ENCODE measurements at regions not wholly inside any gene's neighbourhood (a gene's known extent, or its start where the extent isn't known, plus 50 kb on each side); places are given as distances from the start of the nearest gene placed in this dataset.

GRCh38 chr3:180340395-180340794, 261.6 kb upstream of the TTC14 start:
- in situ Hi-C loops (cut with MboI) = no loop called here
- Histone ChIP-seq H3F3A (ENCODE audit: insufficient read depth) (no peaks in the 10 kb centered on the region), H4K20me1 (ENCODE audit: insufficient read depth) (no peaks in the 10 kb centered on the region), H3K4me1 (ENCODE audit: insufficient read depth) (no peaks in the 10 kb centered on the region), H3K4me3 (no peak overlapping the region), H3K79me2 (ENCODE audit: insufficient read depth) (no peaks in the 10 kb centered on the region), H3K27me3 (replicated peaks; ENCODE audit: insufficient read depth) (no peaks in the 10 kb centered on the region), H3K4me2 (ENCODE audit: unreplicated experiment) (no peak overlapping the region), H2AFZ (no peak overlapping the region), H3K9me3 (ENCODE audit: low read depth) (no peaks in the 10 kb centered on the region), H3K9ac (no peak overlapping the region), H3K36me3 (ENCODE audit: low read depth) (no peaks in the 10 kb centered on the region), H3K9me2 (ENCODE audit: insufficient read depth) (no peaks in the 10 kb centered on the region), H3K27ac (no peak overlapping the region)
- TF ChIP-seq EZH2 (IDR thresholded peaks at IDR 0.05; ENCODE audit: insufficient read depth, poor library complexity, severe bottlenecking) = no peak
- TF ChIP-seq EZH2phosphoT487 (IDR thresholded peaks at IDR 0.05; ENCODE audit: insufficient read depth, low read depth) = no peak
- 58 to 77% methylated on average over 2 of the region's 2 CpGs for WGBS, 2 experiments (ENCODE audit: low coverage in 1 of 2, low lambda C conversion rate in 2 of 2, missing lambda C conversion rate in 2 of 2)
- DNase-seq = no peak

DNA sequence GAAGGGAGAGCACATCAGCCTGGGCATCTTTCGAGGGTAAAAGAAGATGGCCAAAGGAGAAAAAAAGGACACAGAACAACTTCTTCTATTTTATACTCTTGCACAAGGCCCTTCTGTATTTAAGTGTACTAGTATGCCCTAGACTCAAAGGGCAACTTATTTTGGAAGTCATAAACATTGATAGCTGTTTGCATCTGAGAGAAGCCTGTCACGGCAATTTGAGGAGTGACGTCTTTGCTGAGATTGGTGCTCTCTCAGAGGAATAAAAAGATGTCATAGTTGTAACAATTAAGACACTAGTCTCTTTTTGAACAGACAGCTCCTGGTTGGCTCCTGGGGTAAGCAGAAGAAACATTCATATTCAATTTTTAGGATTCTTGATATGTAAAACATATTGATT, 260.4 kb upstream of the TTC14 start:
- Histone ChIP-seq H3K36me3 (ENCODE audit: low read depth) (no peaks in the 10 kb centered on the region), H3K9me3 (ENCODE audit: low read depth) (no peaks in the 10 kb centered on the region), H3F3A (ENCODE audit: insufficient read depth) (no peaks in the 10 kb centered on the region), H3K27me3 (replicated peaks; ENCODE audit: insufficient read depth) (no peaks in the 10 kb centered on the region), H3K79me2 (ENCODE audit: insufficient read depth) (no peaks in the 10 kb centered on the region), H3K4me2 (ENCODE audit: unreplicated experiment) (no peak overlapping the region), H3K9me2 (ENCODE audit: insufficient read depth) (no peaks in the 10 kb centered on the region), H2AFZ (no peak overlapping the region), H3K27ac (no peak overlapping the region), H3K9ac (no peak overlapping the region), H3K4me3 (no peak overlapping the region), H3K4me1 (ENCODE audit: insufficient read depth) (no peaks in the 10 kb centered on the region), H4K20me1 (ENCODE audit: insufficient read depth) (no peaks in the 10 kb centered on the region)
- TF ChIP-seq EZH2phosphoT487 (IDR thresholded peaks at IDR 0.05; ENCODE audit: insufficient read depth, low read depth) = no peak
- TF ChIP-seq EZH2 (IDR thresholded peaks at IDR 0.05; ENCODE audit: insufficient read depth, poor library complexity, severe bottlenecking) = no peak
- 40 to 54% methylated on average over 3 of the region's 3 CpGs for WGBS, 2 experiments (ENCODE audit: low coverage in 1 of 2, low lambda C conversion rate in 2 of 2, missing lambda C conversion rate in 2 of 2)
- in situ Hi-C loops (cut with MboI) = no loop called here
- no peak for DNase-seq

DNA sequence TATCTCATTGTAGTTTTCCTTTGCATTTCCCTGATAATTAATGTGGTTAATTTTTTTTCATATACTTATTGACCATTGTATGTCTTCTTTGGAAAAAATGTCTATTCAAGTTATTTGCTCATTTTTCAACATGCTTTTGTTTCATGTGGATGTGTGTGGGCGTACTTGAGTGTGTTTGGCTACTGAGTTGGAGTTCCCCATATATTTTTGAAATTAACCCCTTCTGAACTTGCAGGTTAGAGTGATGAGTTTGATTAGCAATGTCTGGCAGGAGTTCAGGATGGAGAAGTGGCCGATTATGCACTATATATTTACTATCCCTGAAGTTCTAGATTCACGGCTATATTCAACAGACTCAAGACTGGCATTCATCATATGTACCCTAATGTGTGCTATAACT, 250.4 kb upstream of the TTC14 start:
- H2AFZ ChIP-seq = no peak overlapping the region
- 46 to 50% methylated on average over 3 of the region's 3 CpGs for WGBS, 2 experiments (ENCODE audit: low coverage in 1 of 2, low lambda C conversion rate in 2 of 2, missing lambda C conversion rate in 2 of 2)
- no peak overlapping the region for H3K9ac ChIP-seq
- no peaks in the 10 kb centered on the region for H3K9me3 ChIP-seq (ENCODE audit: low read depth)
- no peak overlapping the region for H3K4me3 ChIP-seq
- H3K36me3 ChIP-seq (ENCODE audit: low read depth) = no peaks in the 10 kb centered on the region
- H3K27me3 ChIP-seq (replicated peaks; ENCODE audit: insufficient read depth) = no peaks in the 10 kb centered on the region
- H3K4me2 ChIP-seq (ENCODE audit: unreplicated experiment) = no peak overlapping the region
- H3K79me2 ChIP-seq (ENCODE audit: insufficient read depth) = no peaks in the 10 kb centered on the region
- no peaks in the 10 kb centered on the region for H3K4me1 ChIP-seq (ENCODE audit: insufficient read depth)
- in situ Hi-C loops (cut with MboI) = no loop called here
- H4K20me1 ChIP-seq (ENCODE audit: insufficient read depth) = no peaks in the 10 kb centered on the region
- H3K27ac ChIP-seq = no peak overlapping the region
- TF ChIP-seq EZH2 (IDR thresholded peaks at IDR 0.05; ENCODE audit: insufficient read depth, poor library complexity, severe bottlenecking) (no peak), EZH2phosphoT487 (IDR thresholded peaks at IDR 0.05; ENCODE audit: insufficient read depth, low read depth) (no peak)
- H3F3A ChIP-seq (ENCODE audit: insufficient read depth) = no peaks in the 10 kb centered on the region
- H3K9me2 ChIP-seq (ENCODE audit: insufficient read depth) = no peaks in the 10 kb centered on the region
- DNase-seq = no peak

GRCh38 chr3:180352261-180352660, 249.7 kb upstream of the TTC14 start:
- Histone ChIP-seq H3K4me2 (ENCODE audit: unreplicated experiment) (no peak overlapping the region), H3K27me3 (replicated peaks; ENCODE audit: insufficient read depth) (no peaks in the 10 kb centered on the region), H3K4me1 (ENCODE audit: insufficient read depth) (no peaks in the 10 kb centered on the region), H2AFZ (no peak overlapping the region), H3K79me2 (ENCODE audit: insufficient read depth) (no peaks in the 10 kb centered on the region), H3K9me3 (ENCODE audit: low read depth) (no peaks in the 10 kb centered on the region), H3K27ac (no peak overlapping the region), H3K36me3 (ENCODE audit: low read depth) (no peaks in the 10 kb centered on the region), H4K20me1 (ENCODE audit: insufficient read depth) (no peaks in the 10 kb centered on the region), H3K9me2 (ENCODE audit: insufficient read depth) (no peaks in the 10 kb centered on the region), H3K9ac (no peak overlapping the region), H3F3A (ENCODE audit: insufficient read depth) (no peaks in the 10 kb centered on the region), H3K4me3 (no peak overlapping the region)
- 23 to 35% methylated on average over 1 of the region's 1 CpG for WGBS, 2 experiments (ENCODE audit: low coverage in 1 of 2, low lambda C conversion rate in 2 of 2, missing lambda C conversion rate in 2 of 2)
- TF ChIP-seq EZH2 (IDR thresholded peaks at IDR 0.05; ENCODE audit: insufficient read depth, poor library complexity, severe bottlenecking) (no peak), EZH2phosphoT487 (IDR thresholded peaks at IDR 0.05; ENCODE audit: insufficient read depth, low read depth) (no peak)
- DNase-seq = no peak
- in situ Hi-C loops (cut with MboI) = no loop called here

DNA sequence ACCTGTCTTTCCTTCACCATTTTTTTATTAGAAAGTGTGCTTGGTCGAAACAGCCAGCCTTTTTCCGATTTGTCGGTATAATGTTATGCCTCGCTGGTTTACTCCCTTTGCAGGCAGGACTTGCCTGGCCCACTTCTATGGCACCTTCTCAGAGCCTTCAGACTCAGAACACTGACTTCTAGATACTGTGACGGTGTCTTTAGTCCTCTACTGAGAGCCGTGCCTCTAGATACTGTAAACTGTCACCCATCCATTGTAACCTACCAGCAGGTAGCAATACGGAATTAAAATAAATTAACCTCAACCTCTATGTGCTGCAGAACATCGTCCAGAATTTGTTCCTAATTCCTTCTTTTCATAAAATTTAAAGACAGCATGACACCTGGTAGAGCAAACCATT, 247.7 kb upstream of the TTC14 start:
- Histone ChIP-seq H3K79me2 (ENCODE audit: insufficient read depth) (no peaks in the 10 kb centered on the region), H3K27me3 (replicated peaks; ENCODE audit: insufficient read depth) (no peaks in the 10 kb centered on the region), H3K4me3 (no peak overlapping the region), H4K20me1 (ENCODE audit: insufficient read depth) (no peaks in the 10 kb centered on the region), H3K9me3 (ENCODE audit: low read depth) (no peaks in the 10 kb centered on the region), H3F3A (ENCODE audit: insufficient read depth) (no peaks in the 10 kb centered on the region), H3K4me1 (ENCODE audit: insufficient read depth) (no peaks in the 10 kb centered on the region), H3K4me2 (ENCODE audit: unreplicated experiment) (no peak overlapping the region), H2AFZ (no peak overlapping the region), H3K9ac (no peak overlapping the region), H3K9me2 (ENCODE audit: insufficient read depth) (no peaks in the 10 kb centered on the region), H3K27ac (no peak overlapping the region), H3K36me3 (ENCODE audit: low read depth) (no peaks in the 10 kb centered on the region)
- in situ Hi-C loops (cut with MboI) = no loop called here
- 51 to 60% methylated on average over 8 of the region's 8 CpGs for WGBS, 2 experiments (ENCODE audit: low coverage in 1 of 2, low lambda C conversion rate in 2 of 2, missing lambda C conversion rate in 2 of 2)
- no peak for TF ChIP-seq EZH2 (IDR thresholded peaks at IDR 0.05; ENCODE audit: insufficient read depth, poor library complexity, severe bottlenecking)
- no peak for TF ChIP-seq EZH2phosphoT487 (IDR thresholded peaks at IDR 0.05; ENCODE audit: insufficient read depth, low read depth)
- DNase-seq = no peak
